ENCODE measurements at regions not wholly inside any gene's neighbourhood (a gene's known extent, or its start where the extent isn't known, plus 50 kb on each side); places are given as distances from the start of the nearest gene placed in this dataset.
"Not testable (repeated sequence)": the region's sequence is repeated elsewhere in the genome, so short reads cannot be mapped to it uniquely, and the experiment has no call there.

DNA sequence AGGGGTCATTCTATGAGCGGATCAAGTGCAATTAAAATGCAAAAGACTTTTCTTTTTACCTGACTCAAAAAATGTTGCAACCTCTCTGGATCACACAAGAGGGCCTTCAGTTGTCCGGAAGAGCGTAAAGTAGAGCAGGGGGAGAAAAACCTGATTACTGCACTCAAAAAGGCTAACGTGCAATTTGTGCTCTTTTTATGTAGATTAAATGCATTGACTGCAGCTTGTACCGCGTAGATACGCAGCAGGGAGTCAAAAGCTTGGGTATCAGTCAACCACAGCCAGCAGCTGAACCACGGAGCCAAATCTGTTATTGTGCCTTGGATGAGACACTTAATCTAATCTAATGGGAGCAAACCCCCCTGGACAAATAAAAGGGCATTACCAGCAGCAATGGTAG is 107.3 kb upstream of the RAI2 start:
- Mint-ChIP-seq H3K4me3 (ENCODE audit: unreplicated experiment) (no peak overlapping the region), H3K9me3 (ENCODE audit: low read depth) (peaks cover 3% of the 10 kb centered on the region), H3K27me3 (ENCODE audit: low read depth) (no peaks in the 10 kb centered on the region), H3K4me1 (ENCODE audit: low read depth) (no peaks in the 10 kb centered on the region), H3K27ac (ENCODE audit: unreplicated experiment) (no peak overlapping the region), H3K36me3 (ENCODE audit: low read depth) (no peaks in the 10 kb centered on the region)
- TF ChIP-seq, protein P1, sequence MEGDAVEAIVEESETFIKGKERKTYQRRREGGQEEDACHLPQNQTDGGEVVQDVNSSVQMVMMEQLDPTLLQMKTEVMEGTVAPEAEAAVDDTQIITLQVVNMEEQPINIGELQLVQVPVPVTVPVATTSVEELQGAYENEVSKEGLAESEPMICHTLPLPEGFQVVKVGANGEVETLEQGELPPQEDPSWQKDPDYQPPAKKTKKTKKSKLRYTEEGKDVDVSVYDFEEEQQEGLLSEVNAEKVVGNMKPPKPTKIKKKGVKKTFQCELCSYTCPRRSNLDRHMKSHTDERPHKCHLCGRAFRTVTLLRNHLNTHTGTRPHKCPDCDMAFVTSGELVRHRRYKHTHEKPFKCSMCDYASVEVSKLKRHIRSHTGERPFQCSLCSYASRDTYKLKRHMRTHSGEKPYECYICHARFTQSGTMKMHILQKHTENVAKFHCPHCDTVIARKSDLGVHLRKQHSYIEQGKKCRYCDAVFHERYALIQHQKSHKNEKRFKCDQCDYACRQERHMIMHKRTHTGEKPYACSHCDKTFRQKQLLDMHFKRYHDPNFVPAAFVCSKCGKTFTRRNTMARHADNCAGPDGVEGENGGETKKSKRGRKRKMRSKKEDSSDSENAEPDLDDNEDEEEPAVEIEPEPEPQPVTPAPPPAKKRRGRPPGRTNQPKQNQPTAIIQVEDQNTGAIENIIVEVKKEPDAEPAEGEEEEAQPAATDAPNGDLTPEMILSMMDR (IDR thresholded peaks at IDR 0.05): no peak
- no peak for DNase-seq (ENCODE audit: low spot score)

DNA sequence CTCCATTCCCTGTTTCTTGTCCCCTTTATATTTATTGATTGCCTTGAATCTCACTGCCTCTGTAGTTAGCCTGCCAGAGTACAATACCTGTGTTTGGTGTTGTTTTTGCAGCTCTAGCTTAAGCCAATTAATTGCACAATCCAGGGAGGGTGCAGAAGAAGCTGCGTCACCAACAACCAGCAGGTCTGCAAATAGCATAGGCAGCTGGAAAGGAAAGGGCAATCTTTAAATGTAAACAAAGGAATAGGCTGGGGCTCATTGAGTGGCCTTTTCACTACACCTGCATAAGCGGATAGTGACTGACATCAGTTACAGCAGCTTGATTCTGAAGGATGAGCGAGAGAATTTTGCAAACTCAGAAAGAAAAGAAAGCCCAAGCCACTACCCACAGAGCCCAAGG is 106.8 kb upstream of the RAI2 start:
- H3K4me3 Mint-ChIP-seq (ENCODE audit: unreplicated experiment): no peak overlapping the region
- no peak for DNase-seq (ENCODE audit: low spot score)
- no peaks in the 10 kb centered on the region for H3K27me3 Mint-ChIP-seq (ENCODE audit: low read depth)
- H3K4me1 Mint-ChIP-seq (ENCODE audit: low read depth): no peaks in the 10 kb centered on the region
- TF ChIP-seq, protein P1 (IDR thresholded peaks at IDR 0.05): no peak
- H3K9me3 Mint-ChIP-seq (ENCODE audit: low read depth): peaks cover 2% of the 10 kb centered on the region
- no peaks in the 10 kb centered on the region for H3K36me3 Mint-ChIP-seq (ENCODE audit: low read depth)
- no peak overlapping the region for H3K27ac Mint-ChIP-seq (ENCODE audit: unreplicated experiment)

DNA sequence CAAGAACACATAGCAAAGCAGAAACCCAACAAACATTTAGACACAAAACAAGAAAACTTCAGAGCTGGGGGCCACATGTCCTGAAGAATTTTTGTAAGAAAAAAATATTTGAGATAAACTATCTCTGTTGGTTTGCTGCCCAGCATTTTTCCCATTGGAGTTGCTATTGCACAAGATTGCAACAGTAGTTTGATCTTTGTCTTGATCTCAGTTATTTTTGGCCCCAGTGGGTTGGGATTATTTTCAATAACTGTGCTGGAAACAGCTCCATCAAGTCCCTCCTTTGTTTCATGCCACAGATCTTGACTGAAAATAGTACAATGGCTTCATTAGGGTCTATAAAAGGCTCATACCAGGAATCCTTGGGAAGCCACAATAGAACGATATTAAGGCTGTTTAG is 103.8 kb upstream of the RAI2 start:
- TF ChIP-seq, protein P1 (IDR thresholded peaks at IDR 0.05): no peak
- Mint-ChIP-seq H3K27ac (ENCODE audit: unreplicated experiment) (no peak overlapping the region), H3K9me3 (ENCODE audit: low read depth) (no peaks in the 10 kb centered on the region), H3K36me3 (ENCODE audit: low read depth) (no peaks in the 10 kb centered on the region), H3K4me1 (ENCODE audit: low read depth) (no peaks in the 10 kb centered on the region), H3K4me3 (ENCODE audit: unreplicated experiment) (no peak overlapping the region), H3K27me3 (ENCODE audit: low read depth) (no peaks in the 10 kb centered on the region)
- no peak for DNase-seq (ENCODE audit: low spot score)

DNA sequence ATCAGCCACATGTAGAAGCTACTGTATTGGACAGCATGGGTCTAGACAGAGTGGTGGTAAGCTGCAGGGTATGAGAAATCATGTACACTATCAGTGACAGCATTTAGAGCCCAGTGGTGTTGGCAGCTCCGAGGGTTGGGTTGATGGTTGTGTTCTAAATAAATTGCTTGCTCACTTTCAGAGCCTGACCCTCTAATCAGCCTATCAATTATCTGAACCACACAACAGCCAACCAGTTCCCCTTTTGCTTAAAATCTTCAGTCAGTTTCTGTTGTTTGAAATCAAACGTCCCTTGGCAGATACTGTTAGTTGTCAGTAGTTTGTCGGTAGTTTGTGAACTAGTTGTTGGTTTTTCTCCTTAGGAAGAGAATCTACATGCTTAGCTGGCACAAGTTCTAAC is 99.8 kb upstream of the RAI2 start:
- H3K4me3 Mint-ChIP-seq (ENCODE audit: unreplicated experiment): no peak overlapping the region
- H3K36me3 Mint-ChIP-seq (ENCODE audit: low read depth): no peaks in the 10 kb centered on the region
- no peaks in the 10 kb centered on the region for H3K9me3 Mint-ChIP-seq (ENCODE audit: low read depth)
- H3K27ac Mint-ChIP-seq (ENCODE audit: unreplicated experiment): no peak overlapping the region
- TF ChIP-seq, protein P1 (IDR thresholded peaks at IDR 0.05): no peak
- no peaks in the 10 kb centered on the region for H3K4me1 Mint-ChIP-seq (ENCODE audit: low read depth)
- H3K27me3 Mint-ChIP-seq (ENCODE audit: low read depth): no peaks in the 10 kb centered on the region
- no peak for DNase-seq (ENCODE audit: low spot score)

DNA sequence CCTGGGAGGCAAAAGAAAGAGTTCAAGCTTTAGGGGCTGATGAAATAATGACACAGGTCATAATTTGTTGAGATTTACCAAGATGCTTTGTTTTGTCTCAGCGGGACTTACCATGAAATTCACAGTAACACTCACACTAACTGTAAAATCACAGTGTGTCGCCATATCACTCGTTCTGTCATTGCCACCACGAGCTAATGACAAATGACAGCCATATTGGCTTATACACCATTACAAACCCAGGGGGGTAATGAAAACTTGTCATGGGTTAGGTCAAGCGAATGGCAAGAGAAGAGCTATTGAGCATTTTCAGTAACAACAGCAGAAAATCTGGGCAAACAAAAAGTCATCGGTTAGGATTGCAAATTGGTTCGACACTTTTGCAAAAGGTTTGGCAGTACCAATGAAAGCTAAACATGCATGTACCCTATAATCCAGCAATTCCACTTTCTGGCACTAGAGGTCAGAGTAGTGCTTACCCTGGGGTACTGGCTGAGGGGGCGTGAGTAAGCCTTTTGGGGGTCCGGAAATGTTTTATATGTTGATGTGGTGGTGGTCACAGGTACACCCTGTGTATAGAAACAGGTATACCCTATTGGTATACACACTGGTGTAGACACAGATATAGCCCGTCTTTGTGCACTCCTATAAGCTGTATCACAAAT is 83.9 kb upstream of the RAI2 start:
- no peak for DNase-seq (ENCODE audit: low spot score)
- Mint-ChIP-seq H3K4me3 (ENCODE audit: unreplicated experiment) (no peak overlapping the region), H3K36me3 (ENCODE audit: low read depth) (no peaks in the 10 kb centered on the region), H3K27ac (ENCODE audit: unreplicated experiment) (no peak overlapping the region), H3K9me3 (ENCODE audit: low read depth) (peaks cover 3% of the 10 kb centered on the region), H3K27me3 (ENCODE audit: low read depth) (no peaks in the 10 kb centered on the region), H3K4me1 (ENCODE audit: low read depth) (no peaks in the 10 kb centered on the region)
- TF ChIP-seq, protein P1 (IDR thresholded peaks at IDR 0.05): peak; percentile 75

DNA sequence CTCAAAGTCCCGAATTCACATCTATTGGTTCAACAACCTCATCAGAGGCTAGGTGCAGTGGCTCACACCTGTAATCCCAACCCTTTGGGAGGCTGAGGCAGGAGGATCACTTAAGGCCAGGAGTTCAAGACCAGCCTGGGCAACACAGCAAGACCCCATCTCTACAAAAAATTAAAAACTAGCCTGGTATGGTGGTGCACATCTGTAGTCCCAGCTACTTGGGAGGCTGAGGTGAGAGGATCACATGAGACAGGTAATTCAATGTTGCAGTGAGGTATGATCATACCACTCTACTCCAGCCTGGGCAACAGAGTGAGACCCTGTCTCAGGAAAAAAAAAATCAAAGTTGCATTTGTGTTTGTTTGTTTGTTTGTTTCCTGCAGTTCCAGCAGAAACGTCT is 80.1 kb upstream of the RAI2 start:
- not testable (repeated sequence) for H3K27me3 Mint-ChIP-seq (ENCODE audit: low read depth); H3K36me3 Mint-ChIP-seq (ENCODE audit: low read depth); DNase-seq (ENCODE audit: low spot score); H3K4me1 Mint-ChIP-seq (ENCODE audit: low read depth); H3K4me3 Mint-ChIP-seq (ENCODE audit: unreplicated experiment); H3K27ac Mint-ChIP-seq (ENCODE audit: unreplicated experiment)
- peaks cover 11% of the 10 kb centered on the region for H3K9me3 Mint-ChIP-seq (ENCODE audit: low read depth)
